ENCODE measurements at regions not wholly inside any gene's neighbourhood (a gene's known extent, or its start where the extent isn't known, plus 50 kb on each side); places are given as distances from the start of the nearest gene placed in this dataset.

- Histone ChIP-seq H3K79me2 (ENCODE audit: low read length) (no peaks in the 10 kb centered on the region), H3K9ac (ENCODE audit: low read length) (no peak overlapping the region), H3K4me3 (ENCODE audit: low read length) (no peak overlapping the region), H4K20me1 (ENCODE audit: insufficient read depth, low read length) (no peaks in the 10 kb centered on the region), H3F3A (ENCODE audit: insufficient read depth, low read length) (no peaks in the 10 kb centered on the region), H3K9me3 (replicated peaks; ENCODE audit: insufficient read depth, low read length) (no peaks in the 10 kb centered on the region), H3K4me1 (ENCODE audit: low read length) (no peaks in the 10 kb centered on the region), H3K4me2 (ENCODE audit: low read depth, low read length) (no peak overlapping the region), H3K27me3 (replicated peaks; ENCODE audit: insufficient read depth, low read length) (no peaks in the 10 kb centered on the region), H3K27ac (ENCODE audit: low read length) (no peak overlapping the region), H2AFZ (ENCODE audit: low read length) (no peak overlapping the region), H3K36me3 (replicated peaks; ENCODE audit: insufficient read depth, low read length) (no peaks in the 10 kb centered on the region), H3K9me2 (replicated peaks; ENCODE audit: insufficient read depth, low read length) (no peaks in the 10 kb centered on the region)
- DNase-seq, result no peak
- TF ChIP-seq EZH2 (optimal IDR thresholded peaks at IDR 0.05; ENCODE audit: low read depth, low read length), result no peak
- no peak for TF ChIP-seq CTCF (IDR thresholded peaks at IDR 0.05; ENCODE audit: low read length)
- TF ChIP-seq EZH2phosphoT487 (IDR thresholded peaks at IDR 0.05; ENCODE audit: low read length), result no peak
Measured at GRCh38 chr11:45715418-45715817, 50.0 kb upstream of the CHST1 start.

Measured in MM.1S (cell line).